HG03280 (cell line): ENCODE measurements at regions not wholly inside any gene's neighbourhood (a gene's known extent, or its start where the extent isn't known, plus 50 kb on each side); places are given as distances from the start of the nearest gene placed in this dataset.

ENCODE experiments used
- ATAC-seq: cut with Tn5 transposase; IDR thresholded peaks from one replicate; pipeline ENCODE4 v1.9.1; 2021; ENCODE audit warnings: mild to moderate bottlenecking, moderate library complexity; ENCODE audit not compliant: unreplicated experiment

- no peak for ATAC-seq
Measured at GRCh38 chr4:28723371-28723770, 1862.7 kb downstream of the STIM2 start.

GRCh38 chr4:28724239-28724638, 1863.6 kb downstream of the STIM2 start:
- no peak for ATAC-seq

DNA sequence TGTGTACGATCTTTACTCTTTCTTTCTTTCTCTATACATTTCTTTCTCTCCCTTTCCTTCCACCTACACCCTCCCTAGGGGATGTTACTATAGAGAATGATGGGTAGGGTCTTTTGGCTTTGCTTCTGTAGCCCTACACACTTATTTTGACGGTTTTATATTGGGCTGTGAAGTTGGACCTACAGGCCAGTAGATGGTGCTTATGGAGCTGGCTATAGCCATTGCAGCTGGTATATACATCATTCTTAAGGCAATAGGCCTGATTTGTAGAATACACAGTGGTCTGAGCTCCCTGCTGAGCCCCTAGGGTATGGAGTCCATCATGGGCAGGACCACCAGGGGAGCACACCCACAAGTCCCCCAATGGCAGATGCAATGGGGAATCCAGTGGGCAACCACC, 1869.7 kb downstream of the STIM2 start:
- no peak for ATAC-seq

GRCh38 chr4:28744066-28744465, 1883.4 kb downstream of the STIM2 start:
- ATAC-seq: no peak

- no peak for ATAC-seq
Measured at GRCh38 chr4:28754376-28754775, 1893.7 kb downstream of the STIM2 start.

DNA sequence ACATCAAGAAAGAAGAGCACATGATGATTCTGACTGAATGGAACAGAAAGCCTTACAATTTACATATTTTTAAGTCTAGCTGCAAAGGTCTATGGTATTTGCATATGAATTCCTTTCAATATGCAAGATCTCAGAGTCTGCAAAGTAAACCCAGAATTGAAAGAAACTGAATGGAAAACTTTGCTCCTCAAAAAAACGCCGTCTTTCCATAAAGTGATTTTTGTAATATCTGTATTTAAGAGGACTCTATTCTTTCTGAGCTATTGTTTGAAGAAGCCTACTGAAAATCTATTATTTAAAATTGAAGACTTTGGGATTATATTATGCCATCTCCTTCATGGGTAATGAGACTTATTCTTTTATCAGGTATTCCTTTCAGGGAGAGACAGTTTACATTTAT, 1894.4 kb downstream of the STIM2 start:
- no peak for ATAC-seq

DNA sequence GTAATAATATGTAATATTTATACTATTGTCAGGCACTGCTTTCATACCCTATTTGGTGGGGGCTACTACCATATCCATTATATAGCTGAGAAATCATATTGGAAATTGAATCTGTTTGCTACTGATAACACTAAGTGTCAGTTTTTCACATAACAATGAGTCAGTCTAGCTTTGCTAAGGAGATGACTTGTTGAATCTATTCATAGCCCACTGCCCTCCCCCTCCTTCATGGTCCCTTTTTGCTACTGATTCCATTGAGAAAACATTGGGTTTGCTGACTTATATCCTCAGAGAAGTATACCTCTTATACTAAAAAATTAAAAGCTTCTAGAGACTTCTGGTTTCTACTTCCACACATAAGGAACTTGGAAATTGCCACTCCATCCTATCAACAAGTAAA, 1898.4 kb downstream of the STIM2 start:
- ATAC-seq: no peak

DNA sequence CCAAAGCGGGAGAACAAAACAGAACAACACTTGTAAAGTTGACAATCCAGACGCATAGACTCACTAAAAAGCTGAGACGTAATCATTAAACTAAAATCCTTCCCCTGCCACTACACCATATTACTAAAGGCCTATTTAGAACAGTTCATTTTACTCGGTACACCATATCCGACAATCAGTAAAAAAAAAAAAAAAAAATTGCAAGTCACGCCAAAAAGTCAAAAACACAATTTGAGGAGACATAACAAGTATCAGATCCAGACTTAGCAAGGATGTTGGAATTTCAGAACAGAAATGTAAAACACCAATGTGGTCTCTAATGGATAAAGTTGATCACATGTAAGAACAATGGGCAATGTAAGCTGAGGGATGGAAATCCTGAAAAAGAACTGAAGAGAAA, 1899.4 kb downstream of the STIM2 start:
- no peak for ATAC-seq

DNA sequence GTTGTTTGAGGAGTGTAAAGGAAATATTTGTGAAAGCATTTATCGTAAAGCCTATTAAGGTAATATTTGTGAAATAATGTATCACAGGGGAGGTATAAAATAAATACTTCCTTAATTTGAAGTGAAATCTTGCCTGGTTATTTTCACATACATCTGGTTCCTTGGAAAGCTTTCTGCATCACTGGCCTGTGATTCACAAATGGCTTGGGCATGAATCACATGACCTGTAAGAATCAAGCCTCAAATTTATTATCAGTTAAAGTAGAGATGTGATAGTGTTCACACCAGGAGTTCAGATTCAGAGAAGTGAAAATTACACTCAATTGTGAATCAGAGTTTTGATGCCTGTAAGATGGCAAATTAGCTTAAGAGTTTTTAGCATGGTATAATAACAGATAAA, 1911.4 kb downstream of the STIM2 start:
- no peak for ATAC-seq

- ATAC-seq: no peak
Measured at GRCh38 chr4:28772788-28773187, 1912.1 kb downstream of the STIM2 start.

DNA sequence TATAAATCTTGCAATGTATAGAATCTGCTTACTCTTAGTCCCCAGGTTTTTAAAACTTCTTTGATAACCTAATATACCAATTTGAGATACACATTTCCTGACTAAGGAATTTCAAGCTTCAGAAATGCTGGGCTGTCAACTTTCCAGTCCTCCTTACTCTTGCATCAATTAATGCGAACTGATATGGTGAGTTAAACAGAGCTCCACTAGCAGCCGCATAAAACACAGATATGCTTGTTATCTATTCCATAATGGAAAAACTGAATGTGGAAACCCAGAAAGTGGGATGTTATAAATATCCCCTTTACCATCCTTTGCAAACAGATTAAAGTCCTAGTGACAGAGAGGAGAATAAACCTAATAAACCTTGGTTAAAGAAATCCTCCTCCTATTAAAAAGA, 1913.7 kb downstream of the STIM2 start:
- ATAC-seq: no peak

DNA sequence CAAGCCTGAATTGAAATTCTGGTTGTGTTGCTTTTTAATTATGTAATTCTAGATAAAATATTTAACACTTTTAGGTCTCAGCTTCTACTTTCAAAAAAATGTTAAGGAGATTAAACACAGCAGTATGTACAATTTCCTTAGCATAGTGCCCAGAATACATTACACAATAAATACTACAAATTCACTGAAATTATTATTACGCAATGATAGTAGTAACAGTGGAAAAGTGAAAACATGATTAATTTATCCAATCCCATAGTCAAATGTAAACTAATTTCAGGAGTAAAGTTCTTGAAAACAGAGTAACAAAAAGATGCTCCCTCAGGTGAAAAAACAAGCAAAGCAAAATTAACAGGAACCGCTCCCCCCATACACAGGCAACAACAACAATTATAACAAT, 1915.4 kb downstream of the STIM2 start:
- no peak for ATAC-seq

GRCh38 chr4:28784188-28784587, 1923.5 kb downstream of the STIM2 start:
- no peak for ATAC-seq

DNA sequence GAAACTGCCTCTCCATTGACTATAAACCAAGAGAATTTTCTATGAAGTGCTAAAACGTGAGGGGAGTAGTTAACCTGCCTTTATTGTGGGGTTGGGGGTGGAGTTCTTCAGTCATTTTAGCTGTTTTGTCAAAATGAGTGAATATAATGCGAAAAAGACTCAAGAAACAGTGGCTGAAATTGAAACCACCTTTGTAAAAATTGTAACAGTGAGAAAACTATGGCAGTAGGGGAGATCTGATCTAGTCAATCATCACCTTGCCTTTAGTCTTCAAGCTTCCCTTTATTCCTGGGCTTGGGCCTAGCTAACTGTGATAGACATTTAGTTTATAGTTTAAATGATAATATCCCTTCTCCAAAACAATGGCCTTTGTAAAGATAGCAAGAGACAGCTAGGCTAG, 1927.3 kb downstream of the STIM2 start:
- no peak for ATAC-seq

DNA sequence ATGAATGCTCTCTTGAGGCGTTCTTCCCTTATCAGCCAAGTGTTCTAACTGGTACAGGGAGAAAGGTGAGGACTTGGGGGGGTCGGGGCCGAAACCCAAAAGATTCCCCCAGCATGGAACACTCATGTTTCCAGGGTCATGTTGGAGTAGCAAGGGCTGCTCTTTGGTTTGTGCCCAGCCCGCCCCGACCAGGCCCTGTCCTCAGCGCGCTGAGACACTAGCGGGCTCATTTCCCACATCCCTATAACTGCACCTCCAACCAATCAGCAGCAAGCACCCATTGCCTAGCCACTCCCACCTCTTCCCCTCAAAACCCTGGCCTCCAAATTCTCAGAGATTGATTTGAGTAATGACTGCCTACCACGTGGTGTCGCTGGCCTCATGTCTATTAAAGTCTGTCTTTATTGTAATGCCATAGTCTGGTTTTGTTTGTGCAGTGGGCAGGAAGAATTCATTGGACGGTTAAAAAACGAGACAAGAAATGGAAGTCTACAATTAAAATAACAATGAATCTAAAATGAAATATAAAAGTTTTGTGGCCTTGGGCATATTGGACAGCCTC, 1928.4 kb downstream of the STIM2 start:
- no peak for ATAC-seq

DNA sequence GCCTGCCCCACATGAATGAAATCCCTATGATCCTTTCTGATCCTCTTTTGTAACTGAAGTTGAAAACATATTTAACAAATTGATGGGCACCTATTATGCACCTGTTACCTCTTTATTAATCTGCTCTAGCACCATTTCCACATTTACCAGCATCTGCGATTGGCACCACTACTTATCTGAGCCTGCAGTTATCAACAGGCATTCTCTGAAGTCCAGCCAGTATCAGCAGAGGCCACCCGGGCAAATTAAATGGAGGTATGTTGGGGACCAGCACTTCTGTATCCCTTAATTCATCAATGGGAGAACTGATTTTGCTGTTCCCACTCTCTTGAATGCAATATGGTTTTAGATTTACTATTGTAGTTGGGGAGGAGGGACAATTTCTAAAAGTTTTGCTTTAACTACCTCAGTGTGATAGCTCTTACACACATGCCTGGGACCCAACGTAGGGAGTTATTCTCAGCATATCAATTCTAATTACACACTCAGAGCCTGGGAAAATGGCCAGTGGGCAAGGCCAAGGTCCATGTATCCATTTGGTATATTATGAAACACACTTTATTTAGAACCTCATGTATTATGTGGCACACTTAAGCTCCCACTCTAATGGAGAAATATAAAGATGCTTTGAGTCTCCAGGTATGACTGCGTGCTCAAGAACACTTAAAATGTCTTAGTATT, 1927.1 kb upstream of the PCDH7 start:
- no peak for ATAC-seq

DNA sequence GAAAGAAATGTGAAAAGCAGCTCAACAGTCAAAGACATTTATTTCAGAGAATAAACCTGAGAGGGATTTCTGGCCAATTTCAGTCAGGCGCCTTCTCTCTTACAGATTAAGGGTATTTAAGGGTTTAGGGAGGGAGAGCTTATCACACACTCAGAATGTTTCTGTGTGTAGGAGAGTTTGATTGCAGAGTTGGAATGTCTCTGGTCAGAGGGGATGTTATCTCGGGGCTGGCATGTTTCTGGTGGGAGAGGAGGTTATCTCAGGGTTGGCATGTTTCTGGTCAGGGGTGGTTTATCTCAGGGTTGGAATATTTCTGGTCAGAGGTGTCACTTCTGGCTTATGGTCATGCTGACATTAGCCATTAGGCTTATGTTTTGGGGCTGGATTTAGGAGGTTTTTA, 1920.5 kb upstream of the PCDH7 start:
- ATAC-seq: no peak

- no peak for ATAC-seq
Measured at GRCh38 chr4:28811025-28811424, 1909.1 kb upstream of the PCDH7 start.

- ATAC-seq: no peak
Measured at GRCh38 chr4:28822163-28822562, 1898.0 kb upstream of the PCDH7 start.

DNA sequence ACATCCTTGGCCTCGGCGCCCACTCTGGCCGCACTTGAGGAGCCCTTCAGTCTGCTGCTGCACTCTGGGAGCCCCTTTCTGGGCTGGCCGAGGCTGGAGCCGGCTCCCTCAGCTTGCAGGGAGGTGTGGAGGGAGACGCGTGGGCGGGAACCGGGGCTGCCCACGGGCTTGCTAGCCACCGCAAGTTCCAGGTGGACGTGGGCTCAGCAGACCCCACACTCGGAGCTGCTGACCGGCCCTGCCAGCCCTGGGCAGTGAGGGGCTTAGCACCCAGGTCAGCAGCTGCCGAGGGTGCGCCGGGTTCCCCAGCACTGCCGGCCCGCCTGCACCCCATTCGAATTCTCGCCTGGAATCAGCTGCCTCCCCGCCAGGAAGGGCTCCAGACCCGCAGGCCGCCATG, 1892.3 kb upstream of the PCDH7 start:
- no peak for ATAC-seq

DNA sequence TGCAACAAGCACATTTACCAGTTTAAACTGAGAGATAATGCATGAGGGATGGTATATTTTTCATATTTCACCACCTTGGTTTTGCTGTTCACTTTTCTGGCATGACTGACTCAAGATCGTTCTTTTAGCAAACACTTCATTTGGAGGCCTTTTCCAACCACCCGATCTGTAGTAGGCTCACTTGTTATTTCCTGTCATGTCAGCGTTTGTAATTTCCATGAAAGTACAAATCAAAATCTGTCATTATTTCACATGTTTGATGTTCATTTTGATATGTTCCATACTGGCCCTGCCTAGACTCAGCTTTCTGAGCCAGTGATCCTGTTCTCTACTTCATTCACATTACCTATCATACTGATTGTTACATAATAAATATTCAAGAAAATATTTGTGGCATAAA, 1888.3 kb upstream of the PCDH7 start:
- no peak for ATAC-seq

DNA sequence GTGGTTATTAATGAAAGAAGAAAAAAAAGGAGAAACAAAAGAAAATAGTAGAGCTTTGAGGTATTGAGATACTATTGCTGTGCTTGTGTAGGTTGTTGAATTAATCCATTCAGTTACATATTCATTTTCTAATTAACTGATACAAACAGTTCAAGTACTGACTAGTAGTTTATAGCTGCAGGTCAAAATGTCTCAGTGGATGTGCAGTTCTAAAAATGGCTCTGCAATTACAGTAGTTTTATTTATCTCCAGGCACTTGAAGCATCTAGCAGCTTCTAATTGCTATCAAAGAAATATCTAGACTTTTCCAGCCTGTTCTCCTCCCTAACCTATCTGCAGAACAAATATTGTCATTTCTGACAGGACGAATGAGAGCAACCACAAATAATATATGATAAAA, 1887.7 kb upstream of the PCDH7 start:
- no peak for ATAC-seq

GRCh38 chr4:28834120-28834519, 1886.0 kb upstream of the PCDH7 start:
- ATAC-seq: no peak
